ENCODE measurements at regions not wholly inside any gene's neighbourhood (a gene's known extent, or its start where the extent isn't known, plus 50 kb on each side); places are given as distances from the start of the nearest gene placed in this dataset.
"Not testable (repeated sequence)": the region's sequence is repeated elsewhere in the genome, so short reads cannot be mapped to it uniquely, and the experiment has no call there.

DNA sequence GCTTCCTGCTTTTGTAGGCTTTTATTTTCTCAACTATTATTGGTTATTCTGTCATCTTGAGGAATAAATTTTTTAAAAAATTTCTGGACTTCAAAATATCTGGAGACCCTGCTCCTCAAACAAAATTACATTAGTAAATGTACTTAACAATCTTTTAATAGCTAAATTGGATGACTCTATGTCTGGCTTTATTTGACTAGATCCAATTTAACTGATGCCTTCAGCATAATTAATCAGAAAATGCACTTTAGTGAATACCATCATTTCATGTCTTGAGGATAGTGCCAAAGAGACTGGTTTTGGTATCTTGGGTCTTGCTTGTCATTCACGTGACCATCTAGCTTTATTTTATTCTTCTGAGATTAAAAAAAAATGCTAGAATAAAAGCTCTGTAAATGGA lies 1301.2 kb downstream of the JRKL start:
- no peaks in the 10 kb centered on the region for H3K36me3 ChIP-seq
- no peaks in the 10 kb centered on the region for H3K9me3 ChIP-seq
- no peaks in the 10 kb centered on the region for H3K4me1 ChIP-seq
- H3K4me3 ChIP-seq = no peak overlapping the region
- no peaks in the 10 kb centered on the region for H3K27me3 ChIP-seq
- no peak for DNase-seq
- no peak overlapping the region for H3K27ac ChIP-seq
- TF ChIP-seq, protein P1, sequence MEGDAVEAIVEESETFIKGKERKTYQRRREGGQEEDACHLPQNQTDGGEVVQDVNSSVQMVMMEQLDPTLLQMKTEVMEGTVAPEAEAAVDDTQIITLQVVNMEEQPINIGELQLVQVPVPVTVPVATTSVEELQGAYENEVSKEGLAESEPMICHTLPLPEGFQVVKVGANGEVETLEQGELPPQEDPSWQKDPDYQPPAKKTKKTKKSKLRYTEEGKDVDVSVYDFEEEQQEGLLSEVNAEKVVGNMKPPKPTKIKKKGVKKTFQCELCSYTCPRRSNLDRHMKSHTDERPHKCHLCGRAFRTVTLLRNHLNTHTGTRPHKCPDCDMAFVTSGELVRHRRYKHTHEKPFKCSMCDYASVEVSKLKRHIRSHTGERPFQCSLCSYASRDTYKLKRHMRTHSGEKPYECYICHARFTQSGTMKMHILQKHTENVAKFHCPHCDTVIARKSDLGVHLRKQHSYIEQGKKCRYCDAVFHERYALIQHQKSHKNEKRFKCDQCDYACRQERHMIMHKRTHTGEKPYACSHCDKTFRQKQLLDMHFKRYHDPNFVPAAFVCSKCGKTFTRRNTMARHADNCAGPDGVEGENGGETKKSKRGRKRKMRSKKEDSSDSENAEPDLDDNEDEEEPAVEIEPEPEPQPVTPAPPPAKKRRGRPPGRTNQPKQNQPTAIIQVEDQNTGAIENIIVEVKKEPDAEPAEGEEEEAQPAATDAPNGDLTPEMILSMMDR (IDR thresholded peaks at IDR 0.05) = no peak
- no peak for TF ChIP-seq POLR2A (IDR thresholded peaks at IDR 0.05)

DNA sequence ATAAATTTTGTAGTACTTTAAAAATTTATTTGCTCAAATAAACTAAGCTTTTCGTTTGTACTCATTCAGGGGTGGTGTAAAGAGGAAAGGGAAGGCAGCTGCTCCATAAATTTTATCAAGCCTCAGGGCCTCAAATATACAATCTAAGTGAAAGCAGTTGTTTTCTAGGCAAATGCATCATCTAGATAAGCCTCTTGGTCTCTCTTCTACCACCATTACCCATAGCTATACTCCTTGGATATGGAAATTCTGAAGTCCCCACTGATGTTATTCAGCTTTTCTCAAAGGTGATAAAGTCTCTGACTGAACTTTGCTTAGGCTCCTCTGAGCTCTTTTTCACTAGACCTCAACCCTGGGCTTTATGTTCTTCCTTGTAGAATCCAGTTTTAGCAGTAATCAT lies 1313.1 kb downstream of the JRKL start:
- no peak for TF ChIP-seq POLR2A (IDR thresholded peaks at IDR 0.05)
- TF ChIP-seq, protein P1 (IDR thresholded peaks at IDR 0.05) = no peak
- H3K4me3 ChIP-seq = no peak overlapping the region
- H3K27me3 ChIP-seq = no peaks in the 10 kb centered on the region
- H3K4me1 ChIP-seq = no peaks in the 10 kb centered on the region
- DNase-seq = no peak
- H3K27ac ChIP-seq = no peak overlapping the region
- H3K36me3 ChIP-seq = no peaks in the 10 kb centered on the region
- H3K9me3 ChIP-seq = no peaks in the 10 kb centered on the region

DNA sequence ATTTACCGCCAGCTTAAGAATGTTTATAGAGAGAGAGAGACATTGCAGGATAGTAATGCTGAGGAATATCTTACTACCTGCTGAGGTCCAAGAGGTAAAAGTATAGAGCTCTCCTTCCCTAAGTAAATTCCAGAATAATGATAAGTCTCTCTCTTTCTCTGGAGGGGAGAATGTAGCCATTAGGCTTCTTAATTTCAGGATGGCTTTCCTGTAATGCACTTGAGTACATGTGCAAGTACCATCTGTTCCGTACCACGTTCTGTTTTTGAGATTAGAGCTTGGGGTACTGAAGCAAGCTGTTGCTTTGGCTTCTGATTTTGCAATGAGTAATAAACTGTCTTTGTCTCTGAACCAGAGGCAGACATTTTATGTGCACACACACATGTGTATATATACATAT lies 1314.0 kb downstream of the JRKL start:
- Histone ChIP-seq H3K4me1 (no peaks in the 10 kb centered on the region), H3K36me3 (no peaks in the 10 kb centered on the region), H3K4me3 (no peak overlapping the region), H3K27ac (no peak overlapping the region), H3K27me3 (no peaks in the 10 kb centered on the region), H3K9me3 (no peaks in the 10 kb centered on the region)
- DNase-seq = no peak
- no peak for TF ChIP-seq POLR2A (IDR thresholded peaks at IDR 0.05)
- TF ChIP-seq, protein P1 (IDR thresholded peaks at IDR 0.05) = no peak

DNA sequence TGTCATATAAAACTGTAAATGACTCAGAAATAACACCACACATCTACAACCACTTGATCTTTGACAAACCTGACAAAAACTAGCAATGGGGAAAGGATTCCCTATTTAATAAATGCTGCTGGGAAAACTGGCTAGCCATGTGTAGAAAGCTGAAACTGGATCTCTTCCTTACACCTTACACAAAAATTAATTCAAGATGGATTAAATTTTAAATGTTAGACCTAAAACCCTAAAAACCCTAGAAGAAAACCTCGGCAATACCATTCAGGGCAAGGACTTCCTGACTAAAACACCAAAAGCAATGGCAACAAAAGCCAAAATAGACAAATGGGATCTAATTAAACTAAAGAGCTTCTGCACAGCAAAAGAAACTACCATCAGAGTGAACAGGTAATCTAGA lies 1315.3 kb upstream of the CNTN5 start:
- H3K4me3 ChIP-seq, DNase-seq, H3K27ac ChIP-seq, H3K36me3 ChIP-seq, H3K9me3 ChIP-seq, H3K27me3 ChIP-seq, H3K4me1 ChIP-seq: not testable (repeated sequence)

DNA sequence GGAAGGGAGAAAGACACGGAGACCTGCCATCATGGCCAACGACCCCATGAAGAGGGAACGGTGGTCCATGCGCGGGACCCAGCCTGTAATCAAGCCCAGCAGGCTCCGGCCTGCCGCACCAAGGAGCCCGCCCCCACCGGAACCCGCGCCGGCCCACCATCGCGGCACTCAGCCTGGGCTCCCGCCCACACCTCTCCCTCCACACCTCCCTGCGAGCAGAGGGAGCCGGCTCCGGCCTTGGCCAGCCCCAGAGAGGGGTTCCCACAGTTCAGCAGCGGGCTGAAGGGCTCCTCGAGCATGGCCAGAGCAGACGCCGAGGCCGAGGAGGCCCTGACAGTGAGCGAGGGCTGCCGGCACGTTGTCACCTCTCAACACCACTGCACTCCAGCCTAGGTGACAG lies 1302.8 kb upstream of the CNTN5 start:
- H3K27me3 ChIP-seq = no peaks in the 10 kb centered on the region
- H3K4me3 ChIP-seq = no peak overlapping the region
- H3K27ac ChIP-seq = no peak overlapping the region
- no peak for TF ChIP-seq POLR2A (IDR thresholded peaks at IDR 0.05)
- TF ChIP-seq, protein P1 (IDR thresholded peaks at IDR 0.05) = no peak
- H3K4me1 ChIP-seq = no peaks in the 10 kb centered on the region
- no peaks in the 10 kb centered on the region for H3K36me3 ChIP-seq
- no peak for DNase-seq
- H3K9me3 ChIP-seq = no peaks in the 10 kb centered on the region

DNA sequence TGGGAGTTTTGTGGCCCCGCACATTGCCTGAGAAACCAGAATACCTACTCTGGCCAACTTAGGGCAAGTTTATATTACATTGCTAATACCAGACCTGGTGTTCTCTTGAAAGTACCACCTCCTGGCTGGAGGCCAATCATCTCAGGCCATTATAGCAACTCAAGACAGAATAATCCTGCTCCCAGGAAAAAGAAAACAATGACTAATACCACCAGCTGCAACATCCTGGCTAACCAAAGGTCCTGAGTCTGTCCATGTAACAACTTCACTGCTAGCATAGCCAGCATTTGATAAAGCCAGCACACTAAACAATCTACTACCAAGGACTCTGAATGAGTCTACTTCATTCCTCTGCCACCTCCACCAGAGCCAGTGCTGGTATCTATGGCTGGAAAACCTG lies 1298.7 kb upstream of the CNTN5 start:
- Histone ChIP-seq H3K36me3 (no peaks in the 10 kb centered on the region), H3K4me1 (no peaks in the 10 kb centered on the region), H3K9me3 (no peaks in the 10 kb centered on the region), H3K27ac (no peak overlapping the region), H3K4me3 (no peak overlapping the region), H3K27me3 (no peaks in the 10 kb centered on the region)
- TF ChIP-seq, protein P1 (IDR thresholded peaks at IDR 0.05) = no peak
- TF ChIP-seq POLR2A (IDR thresholded peaks at IDR 0.05) = no peak
- DNase-seq = no peak

Data from Peyer's patch (tissue), 4 donors.